Esophagus squamous epithelium (tissue), 4 donors: ENCODE measurements at regions not wholly inside any gene's neighbourhood (a gene's known extent, or its start where the extent isn't known, plus 50 kb on each side); places are given as distances from the start of the nearest gene placed in this dataset.

Experiments used
- CTCF ChIP-seq, 6 experiments: fragments of 450-650 bp in 4 of 6; fragments of 200-600 bp in 2 of 6; sonication (generic) in 2 of 6; IDR thresholded peaks; one replicate each; pipeline ENCODE4 v1.5.1; 2016 to 2019; ENCODE audit warnings: antibody characterized with exemption in 6 of 6, mild to moderate bottlenecking in 4 of 6, moderate library complexity in 4 of 6
- POLR2A ChIP-seq, 4 donors: fragments of 450-650 bp; IDR thresholded peaks; one replicate each; pipeline ENCODE4 v1.6.1; 2017; ENCODE audit warnings: antibody characterized with exemption in 4 of 4, mild to moderate bottlenecking in 4 of 4, moderate library complexity in 3 of 4

GRCh38 chr17:65406552-65406951, 154.9 kb downstream of the AXIN2 start:
- TF ChIP-seq CTCF (IDR thresholded peaks at IDR 0.05), result no peak
- no peak for TF ChIP-seq POLR2A (IDR thresholded peaks at IDR 0.05)
